NCI-H226 (cell line): ENCODE measurements at regions not wholly inside any gene's neighbourhood (a gene's known extent, or its start where the extent isn't known, plus 50 kb on each side); places are given as distances from the start of the nearest gene placed in this dataset.
A peak's percentile ranks its signal among the peaks of the same experiment; 100 is the strongest.
"Not testable (repeated sequence)": the region's sequence is repeated elsewhere in the genome, so short reads cannot be mapped to it uniquely, and the experiment has no call there.

Experiments
- DNase-seq: peaks from one replicate; pipeline ENCODE4 v3.0.0-alpha.2; 2015

DNA sequence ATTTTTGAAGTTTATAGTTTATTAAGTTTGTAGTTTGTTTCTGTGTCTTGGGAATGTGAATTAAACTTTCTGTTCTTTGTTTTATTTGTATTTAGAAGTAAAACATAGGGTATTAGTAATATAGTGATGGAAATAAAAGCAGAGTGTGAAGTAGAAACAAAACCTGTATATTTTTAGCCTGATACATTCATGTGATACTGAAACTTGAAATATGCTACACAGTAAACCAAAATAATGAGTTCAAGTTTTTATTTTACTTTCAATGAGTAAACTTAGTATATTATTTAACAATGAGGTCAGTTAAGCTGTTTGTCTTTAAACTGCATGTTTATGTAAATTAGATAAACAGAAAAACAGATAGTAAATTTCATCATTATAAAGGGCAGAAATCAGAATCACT lies 1592.6 kb downstream of the GRIK2 start:
- no peak for DNase-seq

DNA sequence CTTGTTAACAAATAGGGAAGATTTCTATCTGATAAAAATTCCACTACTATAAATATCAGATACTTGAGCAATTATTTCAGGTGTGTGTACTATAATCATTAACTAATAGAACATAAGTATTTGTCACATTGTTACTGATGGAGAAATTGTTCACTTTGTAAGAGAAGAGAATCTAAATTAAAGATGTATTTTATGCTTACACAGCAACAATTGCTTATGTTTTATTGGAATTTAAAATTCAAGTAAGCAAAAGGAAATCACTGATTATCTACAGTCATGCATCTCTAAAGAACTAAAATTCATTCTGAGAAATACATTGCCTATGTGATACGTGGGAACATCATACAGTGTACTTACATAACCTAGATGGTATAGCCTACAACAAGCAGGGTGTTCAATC lies 1590.8 kb downstream of the GRIK2 start:
- DNase-seq = no peak

DNA sequence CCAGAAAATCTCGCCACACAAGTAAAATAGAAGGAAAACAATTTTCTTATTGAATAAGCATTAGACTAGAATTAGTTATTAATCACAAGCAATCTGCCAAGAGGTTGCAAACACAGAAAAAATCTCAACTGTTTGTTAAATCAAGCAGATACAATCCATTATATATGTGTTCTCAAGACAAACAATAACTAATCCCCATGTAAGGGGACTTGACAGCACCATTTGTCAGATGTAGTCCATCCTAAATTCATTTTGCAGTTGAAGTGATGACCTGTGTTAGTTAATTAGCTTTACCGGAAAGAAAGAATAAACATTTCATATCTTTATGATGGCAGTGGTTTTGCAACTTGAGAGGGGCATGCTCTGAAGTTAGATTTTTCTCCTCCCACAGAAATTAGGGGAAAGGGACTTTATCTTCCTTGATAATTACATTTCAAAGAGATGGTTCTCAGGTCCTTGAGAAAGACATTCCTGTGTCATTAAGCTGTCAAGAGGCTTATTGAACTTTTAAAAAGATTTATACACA lies 1588.0 kb downstream of the GRIK2 start:
- DNase-seq = no peak

DNA sequence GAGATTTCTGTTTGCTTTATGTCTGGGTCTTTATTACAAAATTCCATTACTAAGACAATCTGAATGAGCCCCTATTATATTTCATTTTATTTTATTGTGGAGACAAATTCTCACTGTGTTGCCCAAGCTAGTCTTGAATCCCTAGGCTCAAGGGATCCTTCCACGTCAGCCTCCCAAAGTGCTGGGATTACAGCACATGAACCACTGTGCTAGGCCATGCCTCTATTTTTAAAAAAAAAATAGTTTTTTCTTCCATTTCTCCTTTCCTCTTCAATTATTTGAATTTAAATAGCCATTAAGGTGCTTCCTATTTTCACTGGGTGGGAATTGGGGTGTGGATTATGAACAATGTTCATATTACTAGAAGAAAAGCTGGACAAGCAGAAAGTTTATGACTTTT lies 1587.4 kb downstream of the GRIK2 start:
- DNase-seq = no peak

DNA sequence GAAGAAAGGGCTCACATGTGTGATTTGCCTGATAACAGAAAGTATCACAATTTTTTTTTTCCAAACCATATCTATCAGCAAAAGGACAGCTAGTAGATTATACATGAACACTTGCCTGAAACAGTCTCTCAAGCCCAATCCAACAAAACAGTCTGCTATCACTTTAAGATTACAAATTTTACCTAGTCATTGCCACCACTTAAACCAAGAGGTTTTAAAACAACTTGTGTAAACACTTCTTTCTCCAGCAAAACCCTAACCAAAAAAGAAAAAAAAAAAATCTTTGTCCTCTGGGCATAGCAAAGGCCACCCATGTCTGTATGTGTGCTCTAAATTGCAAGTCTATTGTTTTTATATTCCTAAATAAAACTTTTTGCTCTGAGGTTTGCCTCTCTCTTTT lies 1568.4 kb downstream of the GRIK2 start:
- no peak for DNase-seq

DNA sequence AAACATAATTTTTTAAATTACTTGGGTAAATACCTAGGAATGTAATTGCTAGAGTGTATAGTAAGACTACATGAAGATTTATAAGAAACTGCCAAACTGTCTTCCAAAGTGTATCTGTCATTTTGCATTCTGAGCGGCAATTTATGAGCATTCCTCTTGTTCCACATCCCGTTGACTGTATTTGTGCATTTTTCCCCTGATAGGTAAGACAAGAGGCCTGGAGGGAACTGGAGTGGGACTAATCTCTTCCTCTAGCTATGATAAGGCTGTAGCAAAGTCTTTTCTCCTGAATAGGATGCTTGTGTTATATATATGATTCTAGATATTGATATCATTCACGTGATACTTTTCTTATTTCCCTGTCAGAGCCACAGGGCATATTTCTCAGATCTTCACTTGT lies 1557.5 kb downstream of the GRIK2 start:
- peak; percentile 58 for DNase-seq

DNA sequence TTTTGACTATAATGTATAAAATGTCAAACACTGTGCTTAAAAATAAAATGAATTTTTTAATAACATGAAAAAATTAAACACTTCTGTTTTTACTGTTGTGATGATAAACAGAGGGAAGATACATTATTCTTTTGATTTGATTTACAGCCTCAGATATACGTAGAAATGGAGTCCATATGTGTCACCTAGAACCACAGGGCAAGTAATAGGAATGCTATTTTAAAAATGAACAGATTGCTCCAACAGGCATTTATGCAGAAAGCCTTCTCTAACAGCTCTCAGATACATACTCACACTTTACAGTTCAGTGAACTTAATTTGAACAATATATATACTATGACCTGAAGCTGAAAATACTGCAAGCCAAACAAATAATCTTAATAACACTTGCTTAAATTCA lies 1551.0 kb downstream of the GRIK2 start:
- DNase-seq = no peak

DNA sequence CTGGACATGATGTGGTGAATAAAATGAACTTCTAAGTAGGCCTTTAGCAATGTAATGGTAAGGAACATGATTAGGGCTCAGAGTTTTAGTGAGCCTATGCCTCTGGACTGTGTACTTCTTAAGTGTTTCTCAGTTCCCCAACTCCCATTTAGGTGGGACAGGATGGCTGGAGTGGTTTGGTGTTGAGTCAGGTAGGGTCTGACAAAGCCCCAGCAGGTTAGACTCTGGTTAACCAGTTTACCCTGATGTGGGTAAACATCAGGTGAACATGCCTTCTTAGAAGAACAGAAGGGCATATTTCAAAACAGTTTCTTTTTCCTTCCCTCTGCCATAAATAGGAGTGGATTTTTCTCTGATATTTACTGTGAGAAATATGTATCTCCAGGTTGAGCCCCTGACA lies 1548.7 kb downstream of the GRIK2 start:
- no peak for DNase-seq

DNA sequence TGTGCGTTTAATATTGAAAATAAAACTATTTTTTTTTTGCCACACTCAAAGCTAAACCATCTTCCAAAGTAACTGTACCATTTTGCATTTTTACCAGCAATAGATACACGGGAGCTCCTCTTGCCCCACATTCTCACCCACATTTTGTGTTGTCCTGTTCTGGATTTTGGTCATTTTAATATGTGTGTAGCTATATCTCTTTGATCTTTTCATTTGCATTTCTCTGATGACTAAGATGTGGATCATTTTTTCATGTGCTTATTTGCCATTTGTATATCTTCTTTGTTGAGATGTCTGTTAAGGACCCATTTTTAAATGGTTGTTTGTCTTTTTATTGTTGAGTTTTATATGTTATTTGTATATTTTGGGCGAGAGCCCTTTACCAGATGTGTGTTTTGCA lies 1543.5 kb downstream of the GRIK2 start:
- no peak for DNase-seq

DNA sequence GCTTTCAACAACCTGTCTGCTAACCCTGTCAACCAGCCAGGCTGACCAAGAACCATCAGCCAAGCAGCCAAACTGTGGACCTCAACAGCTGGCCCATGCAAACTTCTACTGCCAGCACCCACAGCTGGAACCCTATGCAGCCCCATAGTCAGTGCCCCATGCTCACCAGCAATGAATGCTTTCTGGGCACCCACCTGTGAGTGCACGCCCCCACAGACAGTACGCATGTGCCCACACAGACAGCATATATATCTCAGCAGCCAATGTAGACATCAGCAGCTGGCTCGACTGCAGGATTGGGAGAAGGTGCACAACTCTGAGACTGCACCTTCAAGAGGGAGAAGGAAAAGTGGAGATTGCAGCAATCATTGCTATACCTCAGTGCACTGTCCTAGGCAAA lies 1534.6 kb downstream of the GRIK2 start:
- DNase-seq = no peak

DNA sequence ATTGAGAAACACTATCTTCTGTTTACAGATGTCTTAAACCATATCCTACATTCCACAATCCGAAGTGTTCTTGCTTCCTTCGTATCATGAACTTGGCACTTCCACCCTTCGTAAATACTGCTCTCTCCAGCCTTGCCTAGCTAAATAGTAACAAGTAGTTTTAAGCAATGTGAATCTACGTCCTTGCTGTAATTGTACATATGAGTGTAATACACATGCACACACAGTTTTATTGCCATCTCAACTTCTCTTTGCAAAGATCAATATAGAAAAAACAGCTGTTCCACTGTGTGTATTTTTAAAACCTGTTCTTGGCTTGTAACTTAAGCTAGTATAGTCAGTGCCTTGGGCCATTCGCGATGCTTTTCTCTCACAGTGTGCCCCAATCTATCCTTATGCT lies 1524.7 kb downstream of the GRIK2 start:
- no peak for DNase-seq

DNA sequence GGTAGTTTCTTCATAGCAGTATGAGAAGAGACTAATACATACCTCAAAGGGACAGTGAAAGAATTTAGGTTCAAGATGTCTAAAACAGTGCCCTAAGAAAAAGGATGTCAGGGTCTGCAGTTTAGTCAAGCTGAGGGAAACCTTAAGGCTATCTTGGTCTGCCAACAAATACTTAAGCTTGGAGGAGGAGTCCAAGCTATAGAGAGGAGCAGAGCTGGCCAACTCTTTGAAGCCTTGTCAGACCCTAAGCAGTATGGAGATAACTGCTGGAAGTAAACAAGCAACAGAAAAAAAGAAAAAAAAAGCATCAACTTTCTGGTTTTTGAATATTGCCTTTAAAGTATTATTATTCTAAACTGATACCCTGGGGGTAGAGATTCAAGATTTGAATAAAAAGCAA lies 1518.1 kb downstream of the GRIK2 start:
- no peak for DNase-seq

DNA sequence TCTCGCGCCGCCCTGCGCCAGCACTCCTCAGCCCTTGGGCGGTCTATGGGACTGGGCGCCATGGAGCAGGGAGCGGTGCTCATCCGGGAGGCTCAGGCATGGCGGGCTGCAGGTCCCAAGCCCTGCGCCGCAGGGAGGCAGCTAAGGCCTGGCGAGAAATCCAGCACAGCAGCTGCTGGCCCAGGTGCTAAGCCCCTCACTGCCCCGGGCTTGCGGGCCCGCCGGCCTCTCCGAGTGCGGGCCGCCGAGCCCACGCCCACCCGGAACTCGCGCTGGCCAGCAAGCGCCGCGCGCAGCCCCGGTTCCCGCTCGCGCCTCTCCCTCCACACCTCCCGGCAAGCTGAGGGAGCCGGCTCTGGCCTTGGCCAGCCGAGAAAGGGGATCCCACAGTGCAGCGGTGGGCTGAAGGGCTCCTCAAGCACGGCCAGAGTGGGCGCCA lies 1517.2 kb downstream of the GRIK2 start:
- not testable (repeated sequence) for DNase-seq

DNA sequence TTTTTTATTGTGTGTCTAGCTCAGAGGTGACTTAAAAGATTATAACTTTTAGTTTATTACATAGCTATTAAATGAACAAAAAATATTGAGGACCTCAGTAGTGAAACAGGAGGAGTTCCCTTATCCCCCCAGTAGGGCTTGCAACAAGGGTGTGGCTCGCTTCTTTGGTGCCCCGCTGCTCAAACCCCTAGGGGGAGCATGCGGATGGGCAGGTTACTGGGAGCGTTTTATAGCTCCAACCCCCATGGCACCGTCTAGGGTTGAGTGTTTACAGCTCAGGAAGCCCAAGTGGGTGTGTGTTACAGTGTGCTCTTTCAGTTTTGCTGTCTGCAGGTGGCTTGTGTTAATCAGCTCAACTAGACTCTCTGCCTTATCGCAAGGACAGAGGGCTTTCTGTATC lies 1513.7 kb downstream of the GRIK2 start:
- DNase-seq = no peak

DNA sequence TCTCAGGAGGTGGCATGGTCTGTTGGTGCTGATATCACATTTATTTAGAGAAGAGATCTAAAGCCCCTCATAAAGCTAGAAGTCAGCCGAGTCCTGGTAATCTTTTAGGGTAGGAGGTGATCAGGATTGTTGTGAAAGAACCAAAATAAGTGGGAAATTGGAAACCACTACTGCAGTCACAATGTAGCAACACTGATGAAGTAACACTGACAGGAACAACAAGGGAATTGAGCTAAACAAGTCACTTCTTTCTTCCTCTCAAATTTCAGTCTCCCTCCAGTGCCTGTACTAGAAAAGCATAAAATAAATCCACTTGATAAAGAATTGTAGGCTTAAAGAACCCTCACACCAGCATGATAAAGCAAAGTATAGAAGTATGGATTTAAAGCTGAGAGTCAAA lies 1509.0 kb downstream of the GRIK2 start:
- no peak for DNase-seq

DNA sequence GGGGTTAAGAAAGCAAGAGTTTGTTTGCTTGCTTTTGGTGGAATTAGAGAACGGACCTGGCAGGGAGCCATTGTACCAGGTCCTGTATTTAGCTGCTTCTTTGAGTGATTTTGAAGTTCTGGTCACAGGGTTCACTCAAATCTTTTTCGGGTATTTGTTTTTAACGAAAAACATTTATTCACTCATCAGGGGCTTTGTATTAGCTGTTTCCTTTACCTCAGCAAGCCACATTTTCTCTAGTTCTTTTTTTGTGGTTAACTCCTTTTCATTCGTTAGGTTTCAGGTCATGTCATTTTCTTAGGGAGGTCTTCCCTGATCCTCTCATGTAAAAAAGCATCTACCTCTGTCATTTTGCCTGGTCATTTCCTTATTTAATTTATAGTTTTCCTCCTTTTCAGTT lies 1502.2 kb downstream of the GRIK2 start:
- no peak for DNase-seq

DNA sequence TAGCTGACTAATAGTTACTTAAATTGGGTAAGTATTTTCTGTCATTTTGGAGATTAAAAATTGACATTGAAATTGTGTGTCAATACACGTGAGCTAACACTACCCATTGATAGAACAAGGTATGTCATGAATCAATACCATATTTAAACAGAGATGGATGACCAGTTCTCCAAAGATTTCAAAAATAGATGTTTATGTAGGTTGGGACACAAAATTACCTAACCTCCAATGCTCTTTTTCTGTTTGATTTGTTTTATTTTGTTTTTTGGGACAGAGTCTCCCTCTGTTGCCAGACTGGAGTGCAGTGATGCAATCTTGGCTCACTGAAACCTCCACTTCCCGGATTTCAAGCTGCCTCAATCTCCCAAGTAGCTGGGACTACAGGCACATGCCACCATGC lies 1491.7 kb downstream of the GRIK2 start:
- DNase-seq = no peak

DNA sequence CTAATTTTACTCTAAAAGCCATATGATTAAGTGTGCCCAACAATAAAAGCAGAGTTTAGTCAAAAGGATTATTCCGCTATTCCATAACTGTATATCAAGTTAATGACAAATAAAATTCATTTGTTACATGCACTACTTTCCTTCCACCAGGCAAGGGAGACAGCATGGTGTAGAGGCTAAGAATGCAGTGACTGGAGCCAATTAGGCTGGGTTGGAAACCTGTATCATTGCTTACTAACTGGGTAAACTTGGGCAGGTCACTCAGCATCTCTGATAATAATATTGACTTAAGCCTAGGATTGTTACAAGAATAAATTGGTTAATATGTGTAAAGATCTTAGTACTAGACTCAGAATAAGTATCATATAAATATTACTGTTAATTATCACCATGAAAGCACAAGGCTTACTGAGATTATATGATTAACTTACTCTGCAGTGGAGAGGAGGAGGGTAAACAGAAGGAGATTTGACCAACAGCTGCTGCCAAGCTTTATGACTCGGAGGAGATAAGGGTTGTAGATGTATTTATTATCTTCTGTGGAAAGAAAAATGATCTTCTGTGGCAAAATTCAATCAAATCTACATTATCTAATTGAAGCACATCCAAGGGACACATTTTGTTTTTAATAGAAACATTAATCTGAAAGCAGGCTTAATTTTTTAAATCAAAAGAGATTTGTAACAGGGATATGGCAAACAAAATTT lies 1459.9 kb downstream of the GRIK2 start:
- DNase-seq = peak; percentile 53

DNA sequence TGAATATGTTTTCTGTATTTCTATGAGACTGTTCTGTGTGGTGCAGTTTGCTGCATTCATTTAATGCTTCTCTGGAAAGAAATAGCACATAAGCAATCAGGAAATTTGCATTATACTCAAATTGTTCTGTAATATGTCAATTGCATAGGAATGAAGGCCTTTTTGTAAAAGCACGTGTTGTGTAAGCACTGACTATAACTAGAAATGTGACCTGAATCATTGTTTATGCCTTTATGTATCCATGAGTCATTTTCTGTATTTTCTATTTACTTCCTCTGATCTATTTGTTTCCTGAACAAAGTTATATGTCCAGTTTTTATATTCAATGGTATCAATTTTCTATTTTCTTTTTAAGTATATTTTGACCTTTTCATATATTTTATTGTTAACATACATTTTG lies 1455.3 kb downstream of the GRIK2 start:
- no peak for DNase-seq

DNA sequence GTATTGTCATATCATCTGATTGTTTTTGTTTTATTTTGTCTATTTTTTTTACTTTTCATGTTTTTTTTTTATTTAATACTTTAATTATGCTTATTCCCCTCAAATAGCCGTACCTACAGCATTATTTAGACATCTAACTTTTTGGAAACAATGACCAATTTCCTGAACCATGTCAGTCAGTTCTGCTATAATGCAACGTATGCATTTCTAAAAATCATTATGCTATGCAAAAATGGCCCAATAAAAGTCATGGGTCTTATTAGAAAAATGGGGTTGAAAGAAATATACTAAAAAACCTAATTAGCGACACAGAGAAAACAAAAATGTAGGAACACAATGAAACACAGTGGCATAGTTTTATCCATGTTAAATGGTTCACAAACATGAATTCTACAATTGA lies 1454.7 kb downstream of the GRIK2 start:
- no peak for DNase-seq

DNA sequence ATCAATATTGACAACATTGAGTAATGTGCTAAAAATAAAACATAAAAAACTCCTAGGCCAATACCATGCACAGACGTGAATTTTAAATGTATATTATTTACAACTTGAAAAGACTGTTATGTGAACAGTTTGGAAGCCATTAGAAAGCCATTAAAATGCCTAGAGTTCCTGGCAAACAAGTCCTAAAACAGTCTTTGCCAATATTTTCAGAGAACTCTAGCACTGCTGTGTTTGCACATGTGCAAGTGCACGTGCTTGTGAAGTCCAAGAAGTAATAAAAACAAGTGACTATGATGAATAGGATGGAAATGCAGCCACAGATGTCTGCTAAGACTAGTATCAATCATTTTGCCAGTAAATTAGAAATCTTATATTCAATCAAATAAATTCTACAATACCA lies 1447.6 kb downstream of the GRIK2 start:
- DNase-seq = no peak

DNA sequence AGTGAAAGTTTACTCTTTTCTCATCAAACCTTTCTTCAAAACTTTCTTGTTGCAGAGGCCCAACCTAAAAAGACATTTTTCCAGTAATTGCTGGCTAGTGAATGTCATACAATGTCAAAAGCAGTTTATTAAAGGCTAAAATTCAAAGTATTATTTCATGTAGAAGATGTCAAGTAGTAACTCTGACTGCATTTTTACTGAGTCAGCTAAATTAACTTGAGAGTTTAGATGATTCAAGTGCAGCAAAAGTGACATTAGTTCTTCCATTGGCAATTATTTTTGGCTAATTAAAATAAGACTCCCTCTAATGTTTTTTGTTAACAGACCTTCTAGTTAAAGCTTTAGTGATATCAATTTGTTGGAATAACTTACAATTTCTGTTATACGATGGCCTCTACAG lies 1438.5 kb downstream of the GRIK2 start:
- no peak for DNase-seq

DNA sequence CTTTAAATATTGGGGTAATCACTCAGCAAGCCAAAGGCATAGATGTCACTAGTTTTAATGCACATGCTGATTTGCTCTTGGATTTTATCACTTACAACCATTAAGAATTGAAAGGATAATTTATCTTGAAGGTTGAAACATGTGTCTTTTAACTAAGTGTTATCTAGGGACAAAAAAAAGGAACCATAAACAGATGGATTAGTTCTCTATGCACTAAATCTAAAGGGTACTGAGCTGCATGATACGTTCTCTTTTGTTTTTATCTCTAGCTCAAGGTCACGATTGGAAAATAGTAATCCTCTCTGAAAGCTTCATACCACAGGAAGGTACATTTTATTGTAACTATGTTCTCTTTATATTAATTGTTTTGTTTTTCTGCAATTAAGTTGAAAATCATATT lies 1426.6 kb downstream of the GRIK2 start:
- no peak for DNase-seq

DNA sequence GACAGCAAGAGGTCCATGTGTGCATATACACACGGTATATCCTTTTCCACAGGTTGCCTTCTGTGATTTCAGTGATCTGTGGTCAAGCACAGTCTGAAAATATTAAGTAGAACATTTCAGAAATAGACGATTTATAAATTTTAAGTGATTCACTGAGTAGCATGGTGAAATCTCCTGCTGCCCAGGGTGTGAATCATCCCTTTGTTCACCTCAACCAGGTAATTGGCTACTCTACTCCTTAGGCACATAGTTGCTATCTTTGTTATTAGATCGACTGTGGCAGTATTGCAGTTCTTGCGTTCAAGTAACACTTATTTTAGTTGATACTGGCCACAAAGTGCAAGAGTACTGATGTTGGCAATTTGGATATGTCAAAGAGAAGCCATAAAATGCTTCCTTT lies 1421.7 kb downstream of the GRIK2 start:
- DNase-seq = no peak

DNA sequence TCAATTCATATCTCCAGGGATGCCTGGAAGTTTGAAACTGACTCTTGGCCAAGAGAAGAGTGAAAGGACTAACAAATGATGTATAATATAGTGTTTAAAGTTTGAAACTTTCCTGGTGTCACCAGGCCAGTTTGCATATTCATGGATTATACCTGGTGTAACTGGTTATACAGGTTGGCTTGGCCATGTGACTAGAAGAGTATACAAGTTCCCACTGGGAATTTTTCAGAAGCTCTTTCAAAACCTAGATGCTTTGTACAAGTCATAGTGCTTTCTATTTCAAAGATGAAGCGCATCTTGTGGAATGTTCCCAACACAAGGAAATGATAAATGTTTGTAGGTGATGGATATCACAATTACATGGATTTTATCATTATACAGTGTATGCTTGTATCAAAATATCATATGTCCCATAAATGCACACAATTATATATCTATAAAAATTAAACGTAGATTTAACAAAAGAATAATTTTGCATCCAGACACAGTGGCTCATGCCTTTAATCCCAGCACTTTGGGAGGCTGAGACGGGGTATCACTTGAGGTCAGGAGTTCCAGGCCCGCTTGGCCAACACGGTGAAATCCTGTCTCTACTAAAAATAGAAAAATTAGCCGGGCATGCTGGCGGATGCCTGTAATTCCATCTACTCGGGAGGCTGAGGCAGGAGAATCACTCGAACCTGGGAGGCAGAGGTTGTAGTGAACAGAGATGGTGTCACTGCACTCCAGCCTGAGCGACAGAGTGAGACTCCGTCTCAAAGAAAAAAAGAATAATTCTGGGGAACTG lies 1420.2 kb downstream of the GRIK2 start:
- DNase-seq = no peak
